CMK (cell line): ENCODE measurements at regions not wholly inside any gene's neighbourhood (a gene's known extent, or its start where the extent isn't known, plus 50 kb on each side); places are given as distances from the start of the nearest gene placed in this dataset.

Source experiments
- DNase-seq: peaks from one replicate; pipeline ENCODE4 v3.0.0-alpha.2; 2010; ENCODE audit warnings: low read depth

DNA sequence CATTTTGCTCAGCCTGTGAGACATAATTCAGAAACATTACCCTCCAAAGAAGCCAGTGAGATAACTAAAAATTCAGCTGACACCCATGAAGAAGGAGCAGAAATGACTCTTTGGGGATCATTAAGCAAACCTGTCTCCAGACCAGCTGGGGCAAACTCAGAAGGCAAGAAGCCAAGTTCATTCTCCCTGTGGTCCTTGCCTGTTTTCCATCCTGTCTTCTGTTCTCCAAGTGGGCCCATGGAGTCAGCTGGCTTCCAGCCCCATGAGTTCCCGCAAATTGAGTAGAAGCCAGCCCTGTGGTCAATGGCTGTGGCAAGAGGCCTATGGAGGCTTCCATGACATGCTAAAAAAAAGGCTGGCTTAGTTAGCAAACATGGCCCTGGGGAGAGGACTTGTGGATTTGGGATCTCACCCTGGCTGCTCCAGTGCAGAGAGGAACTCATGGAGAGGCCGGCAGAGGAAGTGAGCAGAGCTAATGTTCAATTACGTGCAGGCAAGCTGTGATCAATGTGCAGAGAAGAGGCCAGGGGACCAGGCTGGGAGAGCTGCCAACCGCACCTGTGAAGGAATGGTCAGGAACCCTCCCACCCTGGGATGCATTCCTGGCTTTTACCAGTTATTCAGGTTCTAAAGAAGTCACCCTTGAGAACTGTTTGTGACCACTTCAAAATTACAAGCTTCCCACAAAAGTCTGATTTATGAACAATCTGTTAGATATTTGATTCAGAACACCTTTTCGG lies 229.1 kb downstream of the TSHZ3 start:
- no peak for DNase-seq

DNA sequence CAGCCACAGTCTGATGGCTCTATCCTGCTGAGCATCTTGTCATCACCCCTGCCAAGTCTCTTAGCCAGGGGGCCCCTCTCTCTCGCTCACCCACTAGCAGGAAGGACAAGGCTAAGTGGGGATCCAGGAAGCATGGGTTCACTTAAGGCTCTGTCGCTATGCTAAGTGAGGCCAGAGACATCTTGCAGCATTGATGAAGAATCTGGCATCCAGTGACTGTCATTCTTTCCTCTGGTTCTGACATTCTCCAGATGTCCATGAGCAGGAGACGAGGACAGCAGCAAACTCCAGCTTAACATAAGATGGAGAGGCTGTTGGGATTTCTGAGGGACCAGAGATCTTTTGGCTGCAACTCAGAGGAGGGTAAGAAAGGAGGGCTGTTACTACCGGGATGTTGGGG lies 230.2 kb downstream of the TSHZ3 start:
- no peak for DNase-seq

DNA sequence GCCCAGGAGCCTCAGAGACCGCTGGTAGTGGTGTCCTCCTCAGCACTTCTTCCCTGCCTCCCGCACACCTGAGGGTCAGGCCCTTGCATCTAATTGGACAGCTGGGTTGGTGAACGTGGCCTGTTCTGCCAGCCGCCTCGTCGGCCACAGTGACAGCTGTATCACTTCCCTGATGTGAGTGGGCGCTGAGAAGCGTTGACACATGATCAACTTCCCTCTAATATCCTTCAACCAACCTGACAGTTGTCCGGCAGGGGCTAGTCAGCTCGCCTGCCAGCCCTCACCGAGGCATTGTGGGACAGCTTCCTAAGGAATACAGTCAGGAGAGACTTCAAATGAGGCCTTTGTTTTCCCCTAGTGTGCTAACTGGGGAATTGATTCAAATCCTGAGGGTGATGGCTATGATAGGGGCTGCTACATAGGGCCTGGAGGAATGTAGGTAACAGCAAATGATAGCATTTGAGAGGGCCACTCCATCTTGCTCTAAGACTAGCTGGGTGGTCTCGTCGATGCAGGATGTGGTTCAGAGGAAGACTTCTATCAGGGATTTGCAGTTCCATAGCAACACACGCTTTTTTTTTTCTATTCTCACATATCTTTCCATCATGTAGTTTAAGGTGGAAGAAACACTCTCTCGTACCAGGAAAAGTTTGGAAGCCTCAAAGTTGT lies 230.8 kb downstream of the TSHZ3 start:
- no peak for DNase-seq

DNA sequence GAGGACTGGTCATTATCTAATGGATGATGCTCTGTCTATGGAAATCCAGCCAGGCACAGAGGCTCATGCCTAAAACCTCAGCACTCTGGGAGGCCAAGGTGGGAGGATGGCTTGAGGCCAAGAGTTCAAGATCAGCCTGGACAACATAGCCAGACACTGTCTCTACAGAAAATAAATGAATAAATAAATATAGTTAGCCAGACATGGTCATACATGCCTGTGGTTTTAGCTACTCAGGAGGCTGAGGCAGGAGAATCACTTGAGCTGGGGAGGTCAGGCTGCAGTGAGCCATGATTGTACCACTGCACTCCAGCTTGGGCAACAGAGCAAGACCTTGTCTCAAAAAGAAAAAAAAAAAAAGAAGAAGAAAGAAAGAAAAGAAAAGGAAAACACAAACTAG lies 234.7 kb downstream of the TSHZ3 start:
- no peak for DNase-seq

DNA sequence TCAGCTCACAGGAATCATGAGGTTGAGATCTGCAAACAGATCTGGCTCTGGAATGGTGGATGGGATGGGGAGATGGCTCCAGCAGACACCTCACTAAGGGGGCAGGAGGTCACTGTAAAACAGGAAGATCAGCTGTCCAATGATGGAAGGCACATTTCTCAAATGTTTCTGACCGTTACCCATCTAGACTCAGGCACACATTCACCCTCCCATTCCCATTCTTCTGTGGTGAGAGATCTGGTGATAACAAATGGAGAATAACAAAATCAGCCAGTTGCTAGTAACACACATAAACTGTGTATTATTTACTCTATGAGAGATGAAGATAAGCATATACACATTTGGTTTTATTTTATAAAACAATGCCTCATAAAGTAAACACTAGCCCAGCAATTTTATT lies 235.9 kb downstream of the TSHZ3 start:
- DNase-seq: no peak

DNA sequence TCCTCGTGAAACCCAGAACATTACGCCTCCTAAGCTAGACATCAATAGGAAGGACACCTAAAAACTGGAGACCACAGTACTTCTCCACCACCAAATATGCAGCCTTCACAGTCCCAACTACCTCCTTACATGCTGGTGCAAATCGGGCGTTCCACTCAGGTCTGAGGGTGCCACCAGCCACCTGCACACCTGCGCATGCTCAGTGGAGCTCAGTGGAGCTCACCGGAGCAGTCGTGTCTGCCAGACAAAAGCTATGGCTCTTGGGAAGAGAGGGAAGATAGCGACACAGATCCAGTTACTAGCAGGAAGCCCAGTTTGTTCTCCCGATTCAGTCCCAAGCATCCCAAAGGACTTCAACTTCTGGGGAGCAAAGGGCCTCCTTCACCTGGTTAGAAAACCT lies 237.1 kb downstream of the TSHZ3 start:
- no peak for DNase-seq

DNA sequence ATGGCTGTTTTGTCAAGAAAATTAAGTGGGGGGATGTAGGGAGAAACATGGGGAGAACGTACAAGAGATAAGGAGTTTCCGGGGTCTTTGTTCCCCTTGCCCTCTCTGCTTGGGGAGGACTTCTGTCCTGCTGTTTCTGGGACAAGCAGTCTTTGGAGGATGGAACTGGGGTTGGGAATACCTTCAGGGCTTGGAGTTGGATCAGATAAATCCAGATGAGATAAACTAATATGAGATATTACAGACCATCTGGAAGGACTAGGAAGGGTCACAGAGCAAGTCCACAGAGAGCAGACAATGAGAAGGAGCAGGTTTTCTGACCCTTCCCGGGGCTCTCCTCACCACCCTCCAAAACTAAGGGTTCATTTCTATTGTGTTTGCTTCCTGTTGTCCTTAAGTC lies 237.5 kb downstream of the TSHZ3 start:
- no peak for DNase-seq

DNA sequence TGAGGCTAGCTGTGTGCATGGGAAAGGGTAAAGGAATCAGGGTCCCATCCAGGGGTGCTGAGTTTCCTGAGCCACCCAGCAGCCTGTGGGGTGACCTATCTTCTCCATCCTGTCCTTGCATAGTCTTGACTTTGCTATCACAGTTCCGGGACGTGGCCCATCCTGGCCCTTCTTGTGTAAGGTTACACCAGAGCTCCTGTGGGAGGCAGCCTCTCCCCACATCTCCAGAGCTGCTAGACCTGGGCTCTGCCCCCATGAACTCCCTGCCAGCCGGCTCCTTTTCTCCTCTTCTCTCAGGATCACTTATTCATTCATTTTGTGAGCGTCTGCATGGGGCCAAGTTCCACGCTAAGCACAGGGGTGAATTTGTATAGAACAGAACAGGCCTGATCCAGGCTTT lies 238.9 kb downstream of the TSHZ3 start:
- DNase-seq: no peak

DNA sequence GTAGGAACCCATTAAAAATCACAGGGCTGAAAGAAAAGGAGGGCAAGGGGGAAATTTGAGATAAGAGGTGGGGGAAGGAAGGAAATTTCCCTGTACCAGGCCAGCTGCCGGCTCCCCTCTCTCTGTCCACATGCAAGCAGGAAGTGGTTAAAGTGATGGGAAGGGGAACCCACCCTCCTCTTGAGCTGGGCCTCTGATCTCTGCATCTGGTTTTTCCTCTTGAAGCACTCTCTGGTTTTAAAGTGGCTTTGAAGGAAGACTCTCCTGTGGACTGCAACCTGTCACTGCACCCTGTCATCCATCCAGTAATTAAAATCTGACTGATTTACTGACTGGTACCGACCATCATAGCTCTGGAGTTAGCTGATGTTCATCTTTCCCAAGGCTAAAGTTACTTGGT lies 239.6 kb downstream of the TSHZ3 start:
- DNase-seq: no peak

DNA sequence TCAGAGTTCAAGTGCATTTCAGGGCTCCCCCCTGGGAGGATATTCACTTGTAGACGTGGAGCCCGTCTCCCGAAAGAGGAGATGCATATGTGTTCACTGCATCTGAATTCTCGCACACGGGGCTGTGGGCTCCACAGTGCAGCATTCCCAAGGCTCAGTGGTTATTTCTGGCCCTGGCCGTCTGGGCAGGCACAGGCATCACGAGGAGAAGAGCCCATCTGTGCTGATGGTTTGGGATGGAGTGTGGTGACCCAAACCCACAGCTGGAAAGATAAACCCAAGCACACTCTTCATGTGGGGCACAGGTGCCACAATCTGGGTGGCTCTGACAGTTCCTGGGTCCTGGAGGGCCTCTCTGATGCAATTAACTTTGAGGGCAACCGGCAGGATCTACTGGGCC lies 242.1 kb downstream of the TSHZ3 start:
- no peak for DNase-seq

DNA sequence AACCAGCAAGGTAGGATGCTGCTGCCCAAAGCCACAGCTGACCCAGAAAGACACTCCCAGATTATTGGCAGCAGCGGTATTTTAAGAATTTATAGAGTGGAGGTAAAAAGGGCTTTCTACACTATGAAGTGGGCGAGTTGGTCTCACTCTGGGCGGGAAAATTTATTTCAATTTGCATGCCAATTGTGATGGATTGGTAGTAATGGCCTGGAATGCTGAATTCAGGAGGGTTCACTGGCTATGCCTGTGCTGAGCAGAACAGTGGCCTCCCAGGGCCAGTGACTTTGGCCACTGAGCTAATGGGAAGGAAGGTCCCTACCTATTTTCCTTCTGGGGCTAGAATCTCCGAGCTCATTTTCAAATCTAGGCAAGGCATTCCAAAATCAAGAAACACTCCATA lies 243.5 kb downstream of the TSHZ3 start:
- no peak for DNase-seq

DNA sequence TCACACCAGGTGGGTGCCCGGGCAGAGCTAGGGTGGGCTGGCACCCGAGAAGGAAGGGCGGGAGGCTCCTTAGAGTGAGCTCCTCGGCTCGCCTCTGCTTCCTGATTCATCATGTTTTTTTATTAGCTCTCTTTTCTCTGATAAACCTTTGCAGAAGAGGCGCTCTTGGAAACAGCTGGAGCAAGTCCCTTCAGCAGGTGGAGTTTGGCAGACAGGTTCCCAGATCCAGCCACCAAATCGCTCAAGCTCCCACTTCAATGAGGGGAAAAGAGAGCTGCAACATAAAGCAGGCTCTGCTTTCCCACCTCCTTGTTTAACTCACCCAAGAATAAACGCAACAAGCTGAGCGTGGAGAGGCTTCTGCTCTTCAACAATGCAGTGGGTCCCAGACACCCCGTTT lies 244.8 kb downstream of the TSHZ3 start:
- DNase-seq: no peak

DNA sequence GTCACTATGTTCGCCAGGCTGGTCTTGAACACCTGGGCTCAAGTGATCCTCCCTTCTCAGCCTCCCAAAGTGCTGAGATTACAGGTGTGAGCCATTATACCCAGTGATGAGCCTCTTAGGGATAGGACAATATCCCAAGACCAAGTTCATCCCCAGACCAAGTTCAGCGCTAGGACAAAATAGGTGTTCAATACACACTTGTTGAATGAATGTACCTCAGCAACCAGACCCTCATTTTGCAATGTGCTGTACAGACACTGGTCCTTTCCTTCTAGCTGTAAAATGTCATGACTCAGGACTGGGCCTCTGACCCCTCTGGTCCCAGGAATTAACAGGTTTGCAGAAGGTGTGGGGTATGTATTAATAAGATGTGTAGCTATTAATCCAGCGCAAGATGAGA lies 246.0 kb downstream of the TSHZ3 start:
- no peak for DNase-seq

DNA sequence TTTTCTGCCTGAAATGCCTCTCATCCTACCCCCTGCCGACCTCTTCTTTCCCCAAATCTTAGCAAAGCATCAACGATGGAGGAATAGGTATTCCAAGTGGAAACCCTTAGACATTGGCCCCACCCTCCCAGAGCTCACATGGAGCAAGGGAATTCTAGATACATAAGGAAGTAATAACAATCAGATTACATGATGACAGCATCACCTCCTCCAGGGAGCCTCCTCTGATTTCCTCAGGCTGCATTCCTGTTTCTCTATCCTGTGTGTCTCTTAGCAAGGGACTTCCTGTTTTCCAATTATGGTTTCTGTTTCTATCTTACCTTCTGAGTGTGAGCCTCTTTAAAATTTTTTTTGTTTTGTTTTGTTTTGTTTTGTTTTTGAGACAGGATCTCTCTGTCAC lies 246.6 kb downstream of the TSHZ3 start:
- DNase-seq: no peak

DNA sequence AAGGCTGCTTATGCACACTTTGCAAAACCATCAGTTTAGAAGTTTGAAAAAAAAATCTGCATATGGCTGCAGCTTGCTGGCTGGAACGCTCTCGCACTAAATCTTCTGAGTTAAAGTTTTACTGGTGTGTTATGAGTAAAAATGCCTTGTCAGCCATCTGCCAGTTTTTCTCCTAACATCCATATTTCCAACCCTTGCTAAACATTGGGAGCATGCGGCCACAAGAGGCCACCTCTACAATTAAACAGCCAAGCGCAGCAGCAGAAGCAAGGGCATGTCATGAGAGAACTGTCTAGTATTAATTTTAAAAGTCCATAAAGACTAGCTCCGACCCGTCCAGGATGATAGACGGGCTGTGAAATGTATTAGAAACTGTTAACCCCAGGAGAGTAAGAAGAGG lies 248.3 kb downstream of the TSHZ3 start:
- no peak for DNase-seq

DNA sequence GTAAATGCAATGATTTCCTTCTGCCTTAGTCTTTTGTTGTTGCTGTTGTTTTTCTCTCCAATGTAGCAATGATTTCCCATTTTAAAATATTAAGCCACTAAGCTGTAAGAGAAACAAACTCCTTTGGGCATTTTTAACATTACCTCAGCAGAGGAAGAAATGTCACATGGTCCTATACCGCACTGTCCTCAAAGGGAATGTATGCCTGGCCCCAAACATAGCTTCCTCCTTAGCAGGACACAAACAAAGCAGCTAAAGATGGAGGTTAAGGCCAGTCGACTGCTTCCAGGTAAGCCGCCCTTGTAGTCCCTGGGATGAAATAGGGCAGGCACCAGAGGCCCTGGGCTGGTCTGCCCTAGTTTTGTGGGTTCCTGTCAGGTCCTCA lies 249.0 kb downstream of the TSHZ3 start:
- no peak for DNase-seq

DNA sequence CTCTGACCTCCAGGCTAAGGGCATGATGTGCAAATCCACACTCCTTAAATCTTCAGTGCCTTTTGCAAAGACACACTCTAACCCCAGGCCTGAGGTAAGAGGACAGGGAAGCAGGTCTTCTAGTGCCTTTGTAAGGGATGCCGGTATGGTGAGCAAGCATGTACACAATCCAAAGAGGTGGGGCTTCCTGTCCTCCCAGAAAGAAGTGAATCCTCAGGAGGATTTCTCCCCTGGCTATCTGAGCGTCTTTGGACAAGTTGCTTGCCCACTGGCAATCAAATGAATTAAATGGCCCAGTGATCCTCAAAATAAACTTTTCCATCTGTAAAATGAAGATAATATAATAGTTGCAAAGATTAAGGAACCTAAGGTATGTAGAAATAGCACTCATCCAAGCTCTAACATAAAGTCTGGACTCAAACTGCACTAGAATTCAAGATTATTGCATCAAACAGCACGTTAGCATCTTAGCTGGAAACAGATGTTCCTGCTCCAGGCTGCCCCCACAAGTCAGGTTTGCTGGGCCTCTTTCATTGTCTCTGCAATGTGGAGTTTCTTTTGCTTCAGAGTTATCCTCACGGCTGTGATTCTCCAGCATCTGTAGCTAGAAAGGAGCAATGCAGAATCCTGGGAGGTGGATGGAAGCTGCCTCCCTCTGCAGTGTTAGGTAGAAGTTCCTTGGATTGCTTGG lies 249.6 kb downstream of the TSHZ3 start:
- no peak for DNase-seq

DNA sequence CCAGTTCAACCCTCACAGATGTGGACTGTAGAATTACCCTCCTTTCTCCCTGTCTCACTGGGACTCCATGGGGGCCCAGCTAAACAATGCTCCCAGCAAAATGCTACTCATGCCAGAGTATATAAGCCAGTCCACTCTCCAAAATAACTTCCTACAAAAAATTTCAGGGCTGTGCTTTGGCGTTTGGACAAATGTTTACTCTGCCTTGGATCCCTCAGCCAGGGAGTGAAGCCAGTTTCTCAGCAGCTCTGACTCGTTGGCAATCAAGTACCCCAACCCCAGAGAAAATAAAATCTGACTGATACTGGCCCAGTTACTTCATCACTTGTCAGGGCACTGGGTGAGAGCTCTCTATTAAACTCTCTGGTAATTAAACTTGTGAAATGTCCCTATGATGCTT lies 250.4 kb downstream of the TSHZ3 start:
- DNase-seq: no peak

DNA sequence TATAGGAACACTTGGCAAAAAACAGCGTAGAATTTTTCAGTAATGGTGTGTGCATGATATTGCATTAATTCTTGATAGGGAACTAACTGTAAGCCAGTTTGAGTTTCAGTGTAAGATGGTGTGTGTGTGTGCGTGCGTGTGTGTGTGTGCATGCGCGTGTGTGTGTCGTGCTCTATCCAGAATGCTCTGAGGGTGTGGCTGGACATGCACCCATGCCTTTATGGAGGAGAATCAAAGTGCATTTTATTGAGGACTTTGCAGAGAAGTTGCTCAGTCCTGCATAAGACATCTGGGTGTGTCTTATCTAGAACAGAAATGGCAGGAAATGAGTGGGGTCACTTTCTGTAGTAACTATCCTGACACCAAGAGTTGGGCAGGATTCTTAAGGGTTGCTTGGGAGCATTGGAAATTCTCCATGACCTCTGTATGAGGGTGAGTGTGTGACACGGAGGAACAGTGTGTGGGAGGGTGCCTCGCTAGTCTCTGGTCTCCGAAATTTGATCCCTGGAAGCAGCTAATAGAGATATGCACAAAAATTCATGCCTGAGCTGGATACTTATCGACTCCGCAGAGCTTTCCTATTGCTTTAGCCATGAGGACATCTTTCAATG lies 252.2 kb downstream of the TSHZ3 start:
- no peak for DNase-seq

DNA sequence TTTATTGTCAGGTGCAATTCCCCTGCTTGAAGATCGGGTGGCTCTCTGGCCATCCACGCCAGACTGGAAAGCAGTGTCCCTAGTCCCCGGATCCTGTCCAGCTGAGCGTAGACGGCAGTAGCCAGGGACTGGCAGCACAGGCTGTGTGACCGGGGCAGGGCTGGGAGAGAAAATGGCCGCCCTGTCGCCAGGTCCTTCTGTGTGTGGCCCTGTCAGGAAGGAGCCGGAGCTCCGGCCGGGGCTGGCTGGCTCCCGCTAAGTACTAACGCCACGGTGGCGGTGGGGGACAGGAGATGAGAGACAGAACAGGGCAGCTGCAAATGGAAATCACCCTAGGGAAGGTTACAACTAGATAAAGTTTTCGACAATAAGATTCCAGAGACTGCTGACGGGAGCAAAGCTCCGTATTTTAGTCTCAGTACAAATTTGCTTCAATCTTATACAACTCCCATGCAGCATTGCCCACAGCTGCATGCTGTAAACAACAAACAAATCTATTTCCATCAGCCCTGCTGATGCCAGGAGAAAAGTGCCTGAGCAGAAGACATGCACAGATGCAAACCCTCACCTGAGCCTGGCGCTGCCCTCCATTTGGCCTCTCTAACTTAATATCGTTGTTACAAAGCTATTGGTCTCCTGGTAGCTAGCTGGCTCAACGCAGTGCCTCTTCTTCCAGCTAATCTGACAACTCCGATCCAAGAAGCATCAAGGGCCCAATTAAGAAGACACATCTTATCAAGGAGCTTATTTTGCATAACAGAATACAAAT lies 253.0 kb downstream of the TSHZ3 start:
- DNase-seq: no peak

DNA sequence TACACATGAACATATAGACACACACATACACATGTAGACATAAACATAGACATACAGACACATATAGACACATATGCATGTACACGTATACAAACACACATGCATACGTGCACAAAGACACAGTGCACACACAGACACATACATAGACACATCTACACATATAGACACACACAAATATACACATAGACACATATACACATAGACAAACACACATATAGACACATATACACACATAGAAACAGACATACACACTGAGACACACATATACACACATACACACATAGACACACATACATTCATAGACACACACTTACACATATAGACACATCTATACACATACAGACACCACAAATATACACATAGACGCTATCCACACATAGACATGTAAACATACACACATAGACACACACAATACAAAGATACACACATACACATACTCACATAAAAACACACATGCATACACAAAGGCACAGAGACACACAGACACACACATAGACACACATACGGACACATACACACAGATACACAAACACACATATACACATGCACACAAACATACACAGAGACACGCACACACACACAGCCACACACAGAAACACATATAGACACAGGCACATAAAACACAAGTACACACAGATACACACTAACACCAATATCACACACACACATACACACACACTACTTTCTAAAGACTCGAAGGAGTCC lies 254.0 kb downstream of the TSHZ3 start:
- DNase-seq: no peak

DNA sequence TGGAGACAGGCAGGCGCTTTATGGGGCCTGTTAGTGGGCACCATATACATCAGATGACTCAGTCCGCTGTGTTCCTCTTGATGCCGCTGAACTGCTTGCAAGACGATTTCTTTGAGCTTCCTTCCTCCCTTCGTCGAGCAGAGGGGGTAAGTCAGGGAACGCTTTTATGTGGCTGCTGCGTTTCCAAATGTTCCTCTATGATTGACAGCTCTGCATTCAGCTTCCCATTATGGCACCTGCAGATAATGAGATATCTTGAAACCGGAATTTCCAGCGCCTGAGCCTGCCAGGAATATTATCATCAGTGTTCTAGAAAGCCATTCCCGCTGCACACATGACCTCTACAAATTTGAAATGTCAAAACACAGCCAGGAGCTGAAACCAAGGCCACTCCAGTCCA lies 257.0 kb downstream of the TSHZ3 start:
- no peak for DNase-seq
